HPDE6-E6E7 (cell line): ENCODE measurements at regions not wholly inside any gene's neighbourhood (a gene's known extent, or its start where the extent isn't known, plus 50 kb on each side); places are given as distances from the start of the nearest gene placed in this dataset.

Experiments used
- DNase-seq: peaks from one replicate; pipeline ENCODE4 v3.0.0; 2011; ENCODE audit warnings: missing footprints; ENCODE audit errors: extremely low spot score

GRCh38 chr7:46755120-46756034 lies 826.5 kb downstream of the TNS3 start:
- no peak for DNase-seq

DNA sequence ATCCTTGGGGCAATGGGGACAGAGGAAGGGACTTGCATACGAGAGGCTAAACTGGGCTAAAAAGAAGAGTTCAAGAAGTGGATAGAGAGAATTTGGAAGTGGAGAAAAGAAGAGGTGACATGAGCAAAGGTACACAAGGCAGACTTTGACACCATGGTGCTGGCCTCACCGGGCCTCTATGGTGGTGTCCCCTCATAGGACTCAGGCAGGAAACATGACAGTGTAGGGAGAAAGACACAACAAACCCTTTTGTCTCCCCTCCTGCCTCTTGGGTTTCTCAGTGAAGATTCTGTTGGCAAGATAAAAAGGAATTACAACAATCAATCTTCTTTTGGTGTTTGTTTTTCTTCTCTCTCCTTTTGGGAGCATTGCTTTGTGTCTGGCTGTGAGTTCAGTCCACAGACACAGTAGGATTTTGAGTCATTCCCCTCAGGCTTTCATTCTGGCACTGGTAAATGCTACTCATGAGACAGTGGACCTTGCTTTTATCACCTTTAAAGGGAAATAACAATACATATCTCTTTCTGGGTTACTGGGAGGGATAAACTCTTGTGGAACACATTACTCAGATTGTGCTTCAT lies 827.7 kb downstream of the TNS3 start:
- peak; percentile 21 for DNase-seq

DNA sequence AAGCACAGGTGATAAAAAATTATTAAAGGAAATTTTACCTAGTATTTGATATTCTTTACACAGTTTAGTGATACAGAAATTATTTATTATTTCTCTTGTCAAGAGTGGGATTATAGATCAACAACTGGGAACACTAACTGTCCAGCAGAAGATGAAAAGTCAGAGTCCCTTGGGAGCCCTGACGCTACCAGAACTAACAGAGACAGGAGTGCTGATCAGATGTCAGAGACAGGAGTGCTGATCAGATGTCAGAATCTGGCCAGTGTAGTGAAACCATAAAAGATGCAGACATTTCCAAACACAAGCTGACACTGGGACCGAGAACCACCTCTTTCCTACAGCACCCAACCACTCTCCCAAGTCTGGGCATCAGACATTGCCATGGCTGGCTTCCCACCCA lies 828.2 kb downstream of the TNS3 start:
- no peak for DNase-seq

- peak; percentile 67 for DNase-seq
These were observed 829.0 kb downstream of the TNS3 start for GRCh38 chr7:46752881-46753366.

- peak; percentile 46 for DNase-seq
These were observed 829.8 kb downstream of the TNS3 start for GRCh38 chr7:46751927-46752723.

GRCh38 chr7:46751471-46751870 lies 830.4 kb upstream of the IGFBP3 start:
- DNase-seq = no peak

GRCh38 chr7:46750321-46750865 lies 829.3 kb upstream of the IGFBP3 start:
- no peak for DNase-seq

GRCh38 chr7:46747869-46748576 lies 827.0 kb upstream of the IGFBP3 start:
- DNase-seq = no peak

DNA sequence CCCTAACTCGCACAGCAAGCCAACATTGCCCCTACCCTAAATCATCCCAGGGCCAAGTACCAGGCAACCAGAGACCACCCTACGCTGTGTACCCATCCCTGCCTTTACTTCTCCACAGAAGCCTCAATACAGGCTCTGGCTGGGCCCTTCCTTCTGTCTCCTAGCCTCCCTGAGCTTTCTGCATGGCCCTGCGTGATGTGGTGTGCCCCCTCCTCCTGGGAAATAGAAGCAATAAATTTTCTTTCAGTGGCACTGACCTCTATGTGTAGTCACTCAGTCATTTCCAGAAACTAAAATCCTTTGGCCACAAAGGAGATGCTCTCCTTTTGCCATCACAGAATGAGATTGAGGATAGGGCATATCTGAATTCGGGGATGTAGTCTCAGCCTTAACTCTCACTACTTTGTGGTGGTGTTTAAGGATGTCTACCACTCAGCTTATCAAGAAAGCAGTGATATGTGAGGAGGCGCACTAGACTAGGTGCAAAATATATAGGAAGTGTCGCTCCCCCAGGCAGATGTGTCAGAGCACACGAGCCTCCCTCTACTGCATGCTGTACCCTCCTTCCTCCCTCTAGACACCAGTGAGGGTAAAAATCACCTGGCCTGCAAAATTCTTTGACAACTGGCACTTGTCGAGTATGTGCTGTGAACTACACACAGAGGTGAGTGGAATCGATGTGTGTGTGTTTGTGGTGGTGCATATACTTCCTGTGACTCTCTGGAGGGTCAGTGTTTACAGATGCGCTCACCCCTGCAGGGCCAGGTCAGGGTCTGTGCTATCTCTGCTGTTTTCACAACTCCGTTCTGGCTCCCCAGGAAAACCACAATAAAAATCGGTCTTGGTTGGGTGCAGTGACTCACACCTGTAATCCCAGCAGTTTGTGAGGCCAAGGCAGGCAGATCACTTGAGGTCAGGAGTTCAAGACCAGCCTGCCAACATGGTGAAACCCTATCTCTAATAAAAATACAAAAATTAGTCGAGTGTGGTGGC lies 825.9 kb upstream of the IGFBP3 start:
- DNase-seq = no peak

DNA sequence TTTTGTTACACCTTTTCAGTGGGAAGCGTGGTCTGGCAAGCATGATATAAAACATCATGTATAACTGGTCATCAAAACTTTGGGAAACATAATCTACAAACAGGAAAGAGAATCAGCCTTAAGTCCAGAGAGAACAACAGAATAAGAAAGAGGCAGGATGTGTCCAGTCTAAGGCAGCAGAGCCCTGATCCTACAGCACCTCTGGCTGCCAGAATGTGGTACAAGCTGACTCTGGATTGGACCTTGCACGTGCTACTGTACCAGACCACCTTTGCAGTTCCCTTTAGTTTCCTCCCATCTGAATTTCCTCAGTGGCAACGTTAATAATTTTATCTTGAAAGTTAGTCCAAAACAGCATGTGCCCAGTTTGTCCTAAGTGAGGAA lies 824.6 kb upstream of the IGFBP3 start:
- no peak for DNase-seq

DNA sequence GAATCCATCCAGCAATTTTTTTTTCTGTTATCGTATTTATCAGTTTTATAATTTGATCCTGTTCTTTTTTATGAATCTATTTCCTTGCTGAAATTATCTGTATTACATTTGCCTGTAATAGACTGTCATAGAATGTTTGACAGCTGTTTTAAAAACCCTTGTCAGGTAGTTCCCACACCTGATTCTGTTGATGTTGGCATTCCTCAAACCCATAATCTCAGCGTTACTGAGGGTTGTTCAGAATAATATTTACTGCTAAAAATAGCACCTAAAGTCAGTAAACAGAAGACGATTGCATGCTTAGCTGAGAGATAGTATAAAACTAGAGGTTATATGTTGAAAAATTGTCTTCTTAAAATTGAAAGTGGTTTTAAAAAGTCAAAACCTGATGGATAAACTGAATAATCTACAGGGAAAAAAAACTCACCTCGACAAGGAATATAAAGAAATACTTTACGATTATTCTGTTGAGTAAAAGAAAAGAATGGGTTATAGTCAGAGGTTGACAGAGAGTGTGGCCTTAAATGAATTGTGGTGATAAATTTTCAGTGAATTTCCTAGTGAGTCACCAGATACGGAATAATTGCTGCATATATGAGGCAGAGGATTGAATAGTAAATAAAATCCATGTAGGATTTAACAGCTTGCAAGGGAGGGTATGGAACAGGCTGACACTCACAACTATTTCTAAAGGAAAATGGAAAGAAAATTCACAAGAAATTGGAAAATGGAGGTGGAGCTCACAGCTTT lies 824.1 kb upstream of the IGFBP3 start:
- DNase-seq = no peak

DNA sequence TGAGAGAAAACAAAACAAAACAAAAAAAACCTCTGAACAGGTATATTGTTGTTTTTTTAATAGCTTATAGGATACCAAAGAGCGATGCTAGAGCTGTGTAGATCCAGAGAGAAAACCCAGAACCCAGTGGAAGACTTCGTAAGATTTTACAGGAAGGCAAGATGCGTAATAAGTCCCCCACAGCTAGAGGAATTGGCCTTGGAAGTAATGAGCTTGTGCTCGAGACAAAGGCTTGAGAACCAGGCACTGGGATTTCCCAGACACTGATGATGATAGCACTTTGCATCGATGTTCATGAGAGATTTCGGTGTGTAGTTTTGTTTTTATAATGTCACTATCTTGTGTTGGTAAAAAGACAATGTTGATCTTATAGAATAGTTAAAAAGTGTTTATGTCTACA lies 821.5 kb upstream of the IGFBP3 start:
- no peak for DNase-seq

DNA sequence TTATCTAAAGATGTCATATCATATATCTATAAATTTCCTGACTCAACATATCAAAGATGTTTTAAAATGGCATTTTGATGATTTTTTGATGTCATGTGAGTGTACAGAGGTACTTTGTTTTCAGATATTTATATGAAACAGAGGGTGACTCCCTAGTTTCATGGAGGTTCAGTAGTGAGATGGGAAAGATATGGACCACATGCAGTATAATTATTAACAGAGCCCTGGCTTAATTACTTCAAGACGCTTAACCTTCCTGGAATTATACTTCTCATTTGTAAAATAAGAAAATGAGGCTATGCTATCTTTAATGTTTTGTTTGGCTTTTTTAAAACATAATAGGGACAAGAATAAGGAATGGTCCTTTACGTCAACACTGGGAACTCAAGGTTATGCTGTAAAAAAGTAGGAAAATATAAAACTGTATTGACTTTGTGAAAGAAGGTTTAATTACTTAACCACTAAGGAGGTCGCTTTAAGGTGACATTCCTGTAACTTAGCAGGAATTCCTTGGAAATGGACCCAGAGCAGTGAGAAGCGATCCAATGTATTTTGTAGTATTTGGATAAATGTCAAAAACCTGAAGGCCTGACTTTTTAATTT lies 821.0 kb upstream of the IGFBP3 start:
- no peak for DNase-seq

DNA sequence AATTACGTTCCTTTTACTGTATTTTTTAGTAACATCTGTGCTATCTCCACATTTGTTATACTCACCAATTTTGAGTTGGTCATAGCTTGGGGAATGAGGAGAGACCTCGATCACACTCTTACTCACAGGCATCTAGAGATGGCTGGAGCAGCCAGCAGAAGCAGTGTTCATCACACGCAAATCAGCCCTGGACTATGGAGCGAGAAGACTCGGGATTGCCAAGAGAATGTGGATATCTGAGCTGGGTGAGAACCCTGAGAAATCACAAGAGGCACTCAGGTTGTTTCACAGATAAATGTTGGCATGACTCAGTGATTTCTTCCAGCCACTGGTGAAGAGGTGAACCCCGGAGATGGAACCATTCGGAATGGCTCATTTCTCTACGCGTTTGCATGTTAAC lies 820.1 kb upstream of the IGFBP3 start:
- no peak for DNase-seq

DNA sequence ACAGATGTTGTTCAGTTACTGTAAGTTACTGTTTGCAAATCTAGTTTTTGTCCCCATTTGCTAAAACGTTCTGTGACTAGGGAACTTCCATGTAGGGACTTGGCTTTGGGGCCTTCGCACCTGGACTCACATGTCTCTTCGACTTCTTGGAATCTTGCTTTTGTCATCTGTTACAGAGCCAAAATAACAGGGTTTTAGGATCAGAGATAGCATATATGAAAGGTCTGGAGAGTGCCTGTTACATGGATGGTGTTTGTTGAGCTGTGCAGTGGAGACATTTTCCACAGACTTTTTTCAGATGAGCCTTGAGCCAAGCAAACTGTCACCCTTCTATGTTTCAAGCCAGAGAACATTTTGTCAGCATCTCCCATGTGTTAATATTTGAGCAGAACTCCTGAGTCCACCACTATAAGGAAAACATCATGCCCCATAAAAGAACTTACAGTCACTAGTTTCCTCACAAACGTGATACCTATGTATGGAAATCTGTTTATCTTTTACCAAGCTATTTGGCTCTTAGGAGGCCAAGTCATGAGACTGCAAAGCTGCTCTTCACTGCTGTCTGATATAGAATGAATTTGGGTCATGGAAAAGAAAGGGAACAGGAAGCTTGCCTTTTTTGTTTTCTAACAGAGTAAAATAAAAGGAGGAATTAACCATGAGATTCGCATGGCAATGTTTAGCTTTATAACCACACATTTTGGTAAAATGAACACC lies 818.6 kb upstream of the IGFBP3 start:
- no peak for DNase-seq

DNA sequence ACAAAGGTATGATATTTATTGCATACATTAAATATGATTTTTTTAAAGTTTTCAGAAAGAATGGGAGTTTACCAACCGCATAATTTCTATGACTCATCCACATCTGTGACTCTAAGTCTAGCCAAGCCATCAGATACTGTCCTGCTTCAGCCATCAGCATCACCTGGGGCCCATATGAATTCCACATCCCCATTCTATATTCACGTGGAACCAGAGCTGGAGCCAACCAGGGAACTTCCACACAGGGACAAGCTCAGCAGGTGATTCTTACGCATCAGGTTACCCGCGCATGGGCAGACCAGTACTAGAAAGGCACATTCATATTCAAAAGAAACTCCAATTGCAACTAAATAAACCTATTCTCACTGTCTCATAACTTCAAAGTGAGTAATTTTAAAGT lies 817.7 kb upstream of the IGFBP3 start:
- no peak for DNase-seq

GRCh38 chr7:46738165-46738564 lies 817.1 kb upstream of the IGFBP3 start:
- DNase-seq = no peak

DNA sequence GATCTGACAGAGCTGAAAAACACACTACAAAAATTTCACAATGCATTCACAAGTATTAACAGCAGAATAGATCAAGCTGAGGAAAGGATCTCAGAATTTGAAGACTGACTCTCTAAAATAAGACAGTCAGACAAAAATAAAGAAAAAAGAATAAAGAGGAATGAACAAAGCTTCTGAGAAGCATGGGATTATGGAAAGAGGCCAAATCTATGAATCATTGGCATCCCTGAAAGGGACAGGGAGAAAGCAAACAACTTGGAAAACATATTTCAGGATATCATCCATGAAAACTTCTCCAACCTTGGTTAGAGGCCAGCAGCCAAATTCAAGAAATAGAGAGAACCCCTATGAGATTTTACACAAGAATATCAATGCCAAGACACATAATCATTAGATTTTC lies 804.8 kb upstream of the IGFBP3 start:
- DNase-seq = no peak
